GM12878 (cell line): ENCODE measurements at regions not wholly inside any gene's neighbourhood (a gene's known extent, or its start where the extent isn't known, plus 50 kb on each side); places are given as distances from the start of the nearest gene placed in this dataset.

ENCODE experiments used
- CHD2 ChIP-seq: IDR thresholded peaks from 2 replicates; pipeline ENCODE4 v1.6.1; 2011; ENCODE audit warnings: low read depth, low read length, improper control_type of control experiment, borderline replicate concordance
- E2F8 ChIP-seq: fragments of 450-650 bp; IDR thresholded peaks from 2 replicates; pipeline ENCODE4 v1.6.1; 2018; ENCODE audit warnings: mild to moderate bottlenecking, low read depth, moderate library complexity; ENCODE audit not compliant: partially characterized antibody
- EP300 ChIP-seq, 2 experiments: fragments of 150-350 bp in 1 of 2; IDR thresholded peaks; 2 replicates each; pipeline ENCODE4 v1.6.1; 2011 to 2012; ENCODE audit warnings: low read depth in 2 of 2, low read length in 2 of 2, borderline replicate concordance in 1 of 2, improper control_type of control experiment in 1 of 2, inconsistent platforms in 1 of 2; ENCODE audit not compliant: control insufficient read depth in 1 of 2
- MAX ChIP-seq: IDR thresholded peaks from 2 replicates; pipeline ENCODE4 v1.6.1; 2012; ENCODE audit warnings: low read depth, low read length, improper control_type of control experiment
- MXI1 ChIP-seq: fragments of 150-350 bp; IDR thresholded peaks from 2 replicates; pipeline ENCODE4 v1.6.1; 2011; ENCODE audit warnings: low read depth, mild to moderate bottlenecking, inconsistent platforms, low read length, improper control_type of control experiment
- PAX5 ChIP-seq: IDR thresholded peaks from 2 replicates; pipeline ENCODE4 v1.6.1; 2011; ENCODE audit warnings: low read depth, low read length, borderline replicate concordance
- SMC3 ChIP-seq: IDR thresholded peaks from 2 replicates; pipeline ENCODE4 v1.6.1; 2011; ENCODE audit warnings: low read length, improper control_type of control experiment, borderline replicate concordance
- TAF1 ChIP-seq: IDR thresholded peaks from 2 replicates; pipeline ENCODE4 v1.6.1; 2011; ENCODE audit warnings: mild to moderate bottlenecking, low read depth, low read length, borderline replicate concordance
- ZZZ3 ChIP-seq: IDR thresholded peaks from 2 replicates; pipeline ENCODE4 v1.6.1; 2011; ENCODE audit warnings: low read depth; ENCODE audit not compliant: control insufficient read depth, insufficient read length
- TF ChIP-seq, protein P1 (sequence below): fragments of 450-650 bp; IDR thresholded peaks from 2 replicates; pipeline ENCODE4 v1.6.1; 2016; ENCODE audit warnings: mild to moderate bottlenecking
- TF ChIP-seq, protein P2 (sequence below): IDR thresholded peaks from 2 replicates; pipeline ENCODE4 v1.6.1; 2012; ENCODE audit warnings: improper control_type of control experiment, low read depth, low read length; ENCODE audit not compliant: insufficient replicate concordance

DNA sequence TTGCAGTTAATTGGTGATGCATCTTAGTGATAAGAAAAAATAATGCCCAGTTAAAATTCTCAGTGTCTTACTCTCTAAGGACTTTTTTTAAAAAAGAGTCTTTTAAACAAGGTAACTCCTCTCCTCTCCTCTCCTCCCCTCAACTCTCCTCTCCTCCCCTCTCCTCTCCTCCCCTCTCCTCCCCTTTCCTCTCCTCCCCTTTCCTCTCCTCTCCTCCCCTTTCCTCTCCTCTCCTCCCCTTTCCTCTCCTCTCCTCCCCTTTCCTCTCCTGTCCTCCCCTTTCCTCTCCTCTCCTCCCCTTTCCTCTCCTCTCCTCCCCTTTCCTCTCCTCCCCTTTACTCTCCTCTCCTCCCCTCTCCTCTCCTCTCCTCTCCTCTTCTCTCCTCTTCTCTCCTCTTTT lies 675.9 kb upstream of the RBFOX1 start:
- TF ChIP-seq MAX (no peak), ZZZ3 (no peak), MXI1 (no peak), PAX5 (no peak), TAF1 (no peak), CHD2 (no peak), E2F8 (no peak), SMC3 (no peak), EP300 (IDR thresholded peaks at IDR 0.05; ENCODE audit: borderline replicate concordance in 1 of 2, control insufficient read depth in 1 of 2, low read depth in 2 of 2, low read length in 2 of 2) (no peak)
- TF ChIP-seq, protein P1, sequence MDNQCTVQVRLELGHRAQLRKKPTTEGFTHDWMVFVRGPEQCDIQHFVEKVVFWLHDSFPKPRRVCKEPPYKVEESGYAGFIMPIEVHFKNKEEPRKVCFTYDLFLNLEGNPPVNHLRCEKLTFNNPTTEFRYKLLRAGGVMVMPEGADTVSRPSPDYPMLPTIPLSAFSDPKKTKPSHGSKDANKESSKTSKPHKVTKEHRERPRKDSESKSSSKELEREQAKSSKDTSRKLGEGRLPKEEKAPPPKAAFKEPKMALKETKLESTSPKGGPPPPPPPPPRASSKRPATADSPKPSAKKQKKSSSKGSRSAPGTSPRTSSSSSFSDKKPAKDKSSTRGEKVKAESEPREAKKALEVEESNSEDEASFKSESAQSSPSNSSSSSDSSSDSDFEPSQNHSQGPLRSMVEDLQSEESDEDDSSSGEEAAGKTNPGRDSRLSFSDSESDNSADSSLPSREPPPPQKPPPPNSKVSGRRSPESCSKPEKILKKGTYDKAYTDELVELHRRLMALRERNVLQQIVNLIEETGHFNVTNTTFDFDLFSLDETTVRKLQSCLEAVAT: no peak
- TF ChIP-seq, protein P2, sequence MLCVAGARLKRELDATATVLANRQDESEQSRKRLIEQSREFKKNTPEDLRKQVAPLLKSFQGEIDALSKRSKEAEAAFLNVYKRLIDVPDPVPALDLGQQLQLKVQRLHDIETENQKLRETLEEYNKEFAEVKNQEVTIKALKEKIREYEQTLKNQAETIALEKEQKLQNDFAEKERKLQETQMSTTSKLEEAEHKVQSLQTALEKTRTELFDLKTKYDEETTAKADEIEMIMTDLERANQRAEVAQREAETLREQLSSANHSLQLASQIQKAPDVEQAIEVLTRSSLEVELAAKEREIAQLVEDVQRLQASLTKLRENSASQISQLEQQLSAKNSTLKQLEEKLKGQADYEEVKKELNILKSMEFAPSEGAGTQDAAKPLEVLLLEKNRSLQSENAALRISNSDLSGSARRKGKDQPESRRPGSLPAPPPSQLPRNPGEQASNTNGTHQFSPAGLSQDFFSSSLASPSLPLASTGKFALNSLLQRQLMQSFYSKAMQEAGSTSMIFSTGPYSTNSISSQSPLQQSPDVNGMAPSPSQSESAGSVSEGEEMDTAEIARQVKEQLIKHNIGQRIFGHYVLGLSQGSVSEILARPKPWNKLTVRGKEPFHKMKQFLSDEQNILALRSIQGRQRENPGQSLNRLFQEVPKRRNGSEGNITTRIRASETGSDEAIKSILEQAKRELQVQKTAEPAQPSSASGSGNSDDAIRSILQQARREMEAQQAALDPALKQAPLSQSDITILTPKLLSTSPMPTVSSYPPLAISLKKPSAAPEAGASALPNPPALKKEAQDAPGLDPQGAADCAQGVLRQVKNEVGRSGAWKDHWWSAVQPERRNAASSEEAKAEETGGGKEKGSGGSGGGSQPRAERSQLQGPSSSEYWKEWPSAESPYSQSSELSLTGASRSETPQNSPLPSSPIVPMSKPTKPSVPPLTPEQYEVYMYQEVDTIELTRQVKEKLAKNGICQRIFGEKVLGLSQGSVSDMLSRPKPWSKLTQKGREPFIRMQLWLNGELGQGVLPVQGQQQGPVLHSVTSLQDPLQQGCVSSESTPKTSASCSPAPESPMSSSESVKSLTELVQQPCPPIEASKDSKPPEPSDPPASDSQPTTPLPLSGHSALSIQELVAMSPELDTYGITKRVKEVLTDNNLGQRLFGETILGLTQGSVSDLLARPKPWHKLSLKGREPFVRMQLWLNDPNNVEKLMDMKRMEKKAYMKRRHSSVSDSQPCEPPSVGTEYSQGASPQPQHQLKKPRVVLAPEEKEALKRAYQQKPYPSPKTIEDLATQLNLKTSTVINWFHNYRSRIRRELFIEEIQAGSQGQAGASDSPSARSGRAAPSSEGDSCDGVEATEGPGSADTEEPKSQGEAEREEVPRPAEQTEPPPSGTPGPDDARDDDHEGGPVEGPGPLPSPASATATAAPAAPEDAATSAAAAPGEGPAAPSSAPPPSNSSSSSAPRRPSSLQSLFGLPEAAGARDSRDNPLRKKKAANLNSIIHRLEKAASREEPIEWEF: no peak
